ENCODE measurements at regions not wholly inside any gene's neighbourhood (a gene's known extent, or its start where the extent isn't known, plus 50 kb on each side); places are given as distances from the start of the nearest gene placed in this dataset.

DNA sequence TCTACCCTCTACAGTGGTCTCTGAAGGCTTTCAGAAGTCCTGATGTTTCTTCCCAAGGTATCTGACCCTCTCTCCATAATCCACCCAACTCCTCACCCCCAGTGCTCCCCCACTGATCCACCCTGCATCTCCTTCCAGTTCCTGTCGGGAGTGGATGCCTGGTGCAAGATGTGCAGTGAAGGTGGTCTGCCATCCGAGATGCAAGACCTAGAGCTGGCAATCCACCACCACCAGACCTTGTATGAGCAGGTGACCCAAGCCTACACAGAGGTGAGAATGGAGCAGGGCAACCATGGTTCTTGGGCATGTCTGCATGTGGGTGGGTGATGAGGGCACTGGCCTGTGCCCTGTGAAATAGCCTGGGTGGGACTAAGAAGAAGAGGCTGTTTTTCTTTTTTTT is 337.8 kb upstream of the ROPN1 start:
- TF ChIP-seq CTCF (conservative IDR thresholded peaks at IDR 0.05; ENCODE audit: low read length) (no peak), EZH2phosphoT487 (IDR thresholded peaks at IDR 0.05; ENCODE audit: borderline replicate concordance, low read depth, low read length) (no peak)

Measured in OCI-LY7 (cell line).